HCT116 (cell line): ENCODE measurements at regions not wholly inside any gene's neighbourhood (a gene's known extent, or its start where the extent isn't known, plus 50 kb on each side); places are given as distances from the start of the nearest gene placed in this dataset.

Experiments used
- CEBPB ChIP-seq: IDR thresholded peaks from 2 replicates; pipeline ENCODE4 v1.6.1; 2012; ENCODE audit warnings: low read depth
- EZH2 ChIP-seq: fragments of 200-600 bp; sonication (generic); IDR thresholded peaks from 2 replicates; pipeline ENCODE4 v1.6.1; 2017; ENCODE audit warnings: antibody characterized with exemption, mixed run types
- POLR2A ChIP-seq: IDR thresholded peaks from 2 replicates; pipeline ENCODE4 v1.7.0; 2011; ENCODE audit warnings: borderline replicate concordance; ENCODE audit not compliant: insufficient read depth, insufficient read length; ENCODE audit errors: extremely low read depth
- POLR2AphosphoS5 ChIP-seq: IDR thresholded peaks from 2 replicates; pipeline ENCODE4 v1.6.1; 2011; ENCODE audit warnings: mild to moderate bottlenecking, low read depth, low read length, moderate library complexity
- SIN3A ChIP-seq: IDR thresholded peaks from 2 replicates; pipeline ENCODE4 v1.6.1; 2012; ENCODE audit warnings: low read depth
- SP1 ChIP-seq: IDR thresholded peaks from 2 replicates; pipeline ENCODE4 v1.6.1; 2012; ENCODE audit warnings: low read depth
- TCF7L2 ChIP-seq: IDR thresholded peaks from 2 replicates; pipeline ENCODE4 v1.7.0; 2011; ENCODE audit warnings: borderline replicate concordance, inconsistent platforms; ENCODE audit not compliant: insufficient read depth, insufficient read length; ENCODE audit errors: extremely low read depth
- ZNF274 ChIP-seq: fragments of 200-500 bp; sonication (Bioruptor generic); IDR thresholded peaks from 2 replicates; pipeline ENCODE4 v1.6.1; 2014; ENCODE audit warnings: mild to moderate bottlenecking, low read depth, low read length, inconsistent platforms
- TF ChIP-seq, protein P1 (sequence below), 3 experiments: fragments of 200-600 bp in 1 of 3; sonication (generic) in 1 of 3; IDR thresholded peaks in 2 of 3; conservative IDR thresholded peaks in 1 of 3; 2 replicates each; pipeline ENCODE4 v1.5.1; 2012 to 2017; ENCODE audit warnings: low read depth in 2 of 3, low read length in 2 of 3, antibody characterized with exemption in 1 of 3, borderline replicate concordance in 1 of 3, control low read depth in 1 of 3, mild to moderate bottlenecking in 1 of 3, mixed read lengths in 1 of 3, mixed run types in 1 of 3, moderate library complexity in 1 of 3; ENCODE audit not compliant: insufficient read depth in 1 of 3
- TF ChIP-seq, protein P2 (sequence below): IDR thresholded peaks from 2 replicates; pipeline ENCODE4 v1.6.1; 2012

GRCh38 chr20:24730750-24731149 lies 218.3 kb upstream of the CST7 start:
- TF ChIP-seq EZH2 (no peak), SIN3A (no peak), CEBPB (no peak), TCF7L2 (no peak), POLR2AphosphoS5 (no peak), POLR2A (no peak), ZNF274 (no peak), SP1 (no peak)
- TF ChIP-seq, protein P1, sequence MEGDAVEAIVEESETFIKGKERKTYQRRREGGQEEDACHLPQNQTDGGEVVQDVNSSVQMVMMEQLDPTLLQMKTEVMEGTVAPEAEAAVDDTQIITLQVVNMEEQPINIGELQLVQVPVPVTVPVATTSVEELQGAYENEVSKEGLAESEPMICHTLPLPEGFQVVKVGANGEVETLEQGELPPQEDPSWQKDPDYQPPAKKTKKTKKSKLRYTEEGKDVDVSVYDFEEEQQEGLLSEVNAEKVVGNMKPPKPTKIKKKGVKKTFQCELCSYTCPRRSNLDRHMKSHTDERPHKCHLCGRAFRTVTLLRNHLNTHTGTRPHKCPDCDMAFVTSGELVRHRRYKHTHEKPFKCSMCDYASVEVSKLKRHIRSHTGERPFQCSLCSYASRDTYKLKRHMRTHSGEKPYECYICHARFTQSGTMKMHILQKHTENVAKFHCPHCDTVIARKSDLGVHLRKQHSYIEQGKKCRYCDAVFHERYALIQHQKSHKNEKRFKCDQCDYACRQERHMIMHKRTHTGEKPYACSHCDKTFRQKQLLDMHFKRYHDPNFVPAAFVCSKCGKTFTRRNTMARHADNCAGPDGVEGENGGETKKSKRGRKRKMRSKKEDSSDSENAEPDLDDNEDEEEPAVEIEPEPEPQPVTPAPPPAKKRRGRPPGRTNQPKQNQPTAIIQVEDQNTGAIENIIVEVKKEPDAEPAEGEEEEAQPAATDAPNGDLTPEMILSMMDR (IDR thresholded peaks at IDR 0.05 in 2 of 3, conservative IDR thresholded peaks at IDR 0.05 in 1 of 3; ENCODE audit: borderline replicate concordance in 1 of 3, insufficient read depth in 1 of 3, low read depth in 2 of 3, low read length in 2 of 3) = no peak
- TF ChIP-seq, protein P2, sequence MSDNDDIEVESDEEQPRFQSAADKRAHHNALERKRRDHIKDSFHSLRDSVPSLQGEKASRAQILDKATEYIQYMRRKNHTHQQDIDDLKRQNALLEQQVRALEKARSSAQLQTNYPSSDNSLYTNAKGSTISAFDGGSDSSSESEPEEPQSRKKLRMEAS = no peak
